SK-N-SH (cell line): ENCODE measurements at regions not wholly inside any gene's neighbourhood (a gene's known extent, or its start where the extent isn't known, plus 50 kb on each side); places are given as distances from the start of the nearest gene placed in this dataset.

Experiments used
- CTCF ChIA-PET: fragments of 300-600, 350-600 bp; formaldehyde crosslinking; extraction: SDS; loops from one replicate; lab custom pipeline; 2021; lab: Yijun Ruan, JAX
- POLR2A ChIA-PET: fragments of 350-600 bp; sonication (Branson Sonifier 250); formaldehyde crosslinking; extraction: SDS; loops from one replicate; lab custom pipeline; 2020; ENCODE audit warnings: antibody characterized with exemption, inconsistent platforms; lab: Yijun Ruan, JAX
- DNase-seq: peaks from one replicate; pipeline ENCODE4 v3.0.0; 2012
- H2AFZ ChIP-seq: fragments of 200-600 bp; sonication (generic); 2 replicates; pipeline ENCODE4 v1.8.1; 2016; ENCODE audit warnings: antibody characterized with exemption, mild to moderate bottlenecking, low read depth
- H3F3A ChIP-seq: fragments of 200-600 bp; sonication (generic); replicated peaks from 2 replicates; pipeline ENCODE3; 2016; ENCODE audit warnings: antibody characterized with exemption, mild to moderate bottlenecking; ENCODE audit not compliant: insufficient read depth
- H3K27ac ChIP-seq, 2 experiments: fragments of 200-500 bp in 1 of 2; fragments of 200-600 bp in 1 of 2; sonication (Bioruptor generic) in 1 of 2; sonication (generic), shearing (Covaris generic) in 1 of 2; 2 replicates each; pipeline versions ENCODE4 v1.5.1 to v1.6.1; 2014 to 2016; ENCODE audit warnings: low read depth in 2 of 2, inconsistent platforms in 1 of 2, low read length in 1 of 2, mild to moderate bottlenecking in 1 of 2, mixed read lengths in 1 of 2
- H3K27me3 ChIP-seq: fragments of 200-600 bp; sonication (generic), shearing (Covaris generic); 2 replicates; pipeline ENCODE4 v1.6.1; 2016; ENCODE audit warnings: mixed run types; ENCODE audit not compliant: insufficient read depth
- H3K36me3 ChIP-seq, 2 experiments: fragments of 200-500 bp in 1 of 2; fragments of 200-600 bp in 1 of 2; sonication (Bioruptor generic) in 1 of 2; sonication (generic) in 1 of 2; replicated peaks in 1 of 2; 2 replicates each; pipeline versions ENCODE3 to v1.5.1; 2014 to 2016; ENCODE audit warnings: low read length in 1 of 2, mild to moderate bottlenecking in 1 of 2; ENCODE audit not compliant: insufficient read depth in 2 of 2, control insufficient read depth in 1 of 2
- H3K4me1 ChIP-seq, 2 experiments: fragments of 200-500 bp in 1 of 2; fragments of 200-600 bp in 1 of 2; sonication (Bioruptor generic) in 1 of 2; sonication (generic), shearing (Covaris generic) in 1 of 2; 2 replicates each; pipeline versions ENCODE4 v1.5.1 to v1.6.1; 2014 to 2016; ENCODE audit warnings: low read depth in 1 of 2, low read length in 1 of 2, mixed run types in 1 of 2; ENCODE audit not compliant: insufficient read depth in 2 of 2, control insufficient read depth in 1 of 2
- H3K4me2 ChIP-seq: fragments of 200-600 bp; sonication (generic), shearing (Covaris generic); 2 replicates; pipeline ENCODE4 v1.6.1; 2017; ENCODE audit warnings: mixed run types
- H3K4me3 ChIP-seq, 2 experiments: fragments of 200-500 bp in 1 of 2; fragments of 200-600 bp in 1 of 2; sonication (Bioruptor generic) in 1 of 2; sonication (generic), shearing (Covaris generic) in 1 of 2; 2 replicates each; pipeline versions ENCODE4 v1.5.1 to v1.8.1; 2014 to 2016; ENCODE audit warnings: low read depth in 2 of 2, inconsistent platforms in 1 of 2, low read length in 1 of 2, mild to moderate bottlenecking in 1 of 2, mixed read lengths in 1 of 2, moderate library complexity in 1 of 2
- H3K79me2 ChIP-seq: fragments of 200-600 bp; sonication (generic); 2 replicates; pipeline ENCODE4 v1.8.1; 2017; ENCODE audit warnings: mild to moderate bottlenecking; ENCODE audit not compliant: insufficient read depth
- H3K9ac ChIP-seq: fragments of 200-600 bp; sonication (generic); 2 replicates; pipeline ENCODE4 v1.6.1; 2017; ENCODE audit warnings: mixed run types
- H3K9me2 ChIP-seq: fragments of 200-600 bp; sonication (generic); 2 replicates; pipeline ENCODE4 v1.6.1; 2017; ENCODE audit warnings: mixed run types
- H3K9me3 ChIP-seq: fragments of 200-600 bp; sonication (generic); 2 replicates; pipeline ENCODE4 v1.6.1; 2017; ENCODE audit warnings: mixed run types, mild to moderate bottlenecking, moderate library complexity
- H4K20me1 ChIP-seq: fragments of 200-600 bp; sonication (generic); 2 replicates; pipeline ENCODE4 v1.6.1; 2017; ENCODE audit warnings: mild to moderate bottlenecking, mixed run types; ENCODE audit not compliant: insufficient read depth
- CHD2 ChIP-seq: fragments of 150-350 bp; IDR thresholded peaks from 2 replicates; pipeline ENCODE4 v1.6.1; 2018; ENCODE audit warnings: low read length; ENCODE audit not compliant: partially characterized antibody
- ELF1 ChIP-seq: IDR thresholded peaks from 2 replicates; pipeline ENCODE4 v1.4.0; 2012
- FOSL2 ChIP-seq: IDR thresholded peaks from 2 replicates; pipeline ENCODE4 v1.4.0; 2012; ENCODE audit warnings: low read depth, mild to moderate bottlenecking, moderate library complexity, borderline replicate concordance
- GABPA ChIP-seq: IDR thresholded peaks from 2 replicates; pipeline ENCODE4 v1.4.0; 2012; ENCODE audit warnings: low read depth, mild to moderate bottlenecking
- MEF2A ChIP-seq: IDR thresholded peaks from 2 replicates; pipeline ENCODE4 v1.4.0; 2012; ENCODE audit warnings: low read depth, borderline replicate concordance
- NRF1 ChIP-seq: IDR thresholded peaks from 2 replicates; pipeline ENCODE4 v1.6.1; 2012; ENCODE audit warnings: low read depth, mild to moderate bottlenecking, low read length
- POLR2AphosphoS5 ChIP-seq: IDR thresholded peaks from 2 replicates; pipeline ENCODE4 v1.6.1; 2012; ENCODE audit warnings: low read depth, low read length
- RCOR1 ChIP-seq: fragments of 150-350 bp; IDR thresholded peaks from 2 replicates; pipeline ENCODE4 v1.6.1; 2017; ENCODE audit warnings: antibody characterized with exemption, low read length
- SIN3A ChIP-seq: IDR thresholded peaks from 2 replicates; pipeline ENCODE4 v1.6.1; 2012; ENCODE audit warnings: low read depth, mild to moderate bottlenecking, low read length, moderate library complexity, borderline replicate concordance
- TAF1 ChIP-seq: IDR thresholded peaks from 2 replicates; pipeline ENCODE4 v1.6.1; 2012; ENCODE audit warnings: low read depth, mild to moderate bottlenecking, low read length, moderate library complexity, borderline replicate concordance
- TCF12 ChIP-seq: IDR thresholded peaks from 2 replicates; pipeline ENCODE4 v1.4.0; 2012
- WGBS: methylation state at CpG from one replicate; pipeline ENCODE4 v1.1.6; 2017; ENCODE audit warnings: low lambda C conversion rate; 5-methylcytosine and 5-hydroxymethylcytosine counted together
- TF ChIP-seq, protein P1 (sequence below): fragments of 150-350 bp; IDR thresholded peaks from 2 replicates; pipeline ENCODE4 v1.6.1; 2017; ENCODE audit warnings: antibody characterized with exemption, low read length, low read depth, borderline replicate concordance
- TF ChIP-seq, protein P2 (sequence below): IDR thresholded peaks from 2 replicates; pipeline ENCODE4 v1.4.0; 2012; ENCODE audit warnings: low read depth
- TF ChIP-seq, protein P3 (sequence below): IDR thresholded peaks from 2 replicates; pipeline ENCODE4 v1.6.1; 2012; ENCODE audit warnings: mild to moderate bottlenecking, low read depth, low read length, moderate library complexity
- TF ChIP-seq, protein P4 (sequence below): IDR thresholded peaks from 2 replicates; pipeline ENCODE4 v1.4.0; 2012; ENCODE audit warnings: low read depth, borderline replicate concordance
- TF ChIP-seq, protein P5 (sequence below): fragments of 150-350 bp; IDR thresholded peaks from 2 replicates; pipeline ENCODE4 v1.6.1; 2016; ENCODE audit warnings: mild to moderate bottlenecking, low read depth, low read length

DNA sequence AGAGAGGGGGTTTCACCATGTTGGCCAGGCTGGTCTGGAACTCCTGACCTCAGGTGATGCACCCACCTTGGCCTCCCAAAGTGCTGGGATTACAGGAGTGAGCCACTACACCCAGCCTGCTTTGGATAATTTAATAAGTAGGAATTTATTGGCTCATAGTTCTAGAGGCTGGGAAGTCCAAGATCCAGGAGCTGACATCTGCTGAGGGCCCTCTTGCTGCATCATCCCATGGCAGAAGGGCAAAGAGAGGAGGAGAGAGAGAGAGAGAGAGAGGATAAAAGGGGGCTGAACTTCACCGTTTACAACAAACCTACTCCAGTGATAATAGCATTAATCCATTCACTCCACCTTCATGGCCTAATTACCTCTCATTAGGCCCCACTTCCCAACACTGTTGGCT, 62.0 kb upstream of the HES1 start:
- H3K9ac ChIP-seq = no peak overlapping the region
- TF ChIP-seq, protein P1, sequence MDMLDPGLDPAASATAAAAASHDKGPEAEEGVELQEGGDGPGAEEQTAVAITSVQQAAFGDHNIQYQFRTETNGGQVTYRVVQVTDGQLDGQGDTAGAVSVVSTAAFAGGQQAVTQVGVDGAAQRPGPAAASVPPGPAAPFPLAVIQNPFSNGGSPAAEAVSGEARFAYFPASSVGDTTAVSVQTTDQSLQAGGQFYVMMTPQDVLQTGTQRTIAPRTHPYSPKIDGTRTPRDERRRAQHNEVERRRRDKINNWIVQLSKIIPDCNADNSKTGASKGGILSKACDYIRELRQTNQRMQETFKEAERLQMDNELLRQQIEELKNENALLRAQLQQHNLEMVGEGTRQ = no peak
- no peak for TF ChIP-seq POLR2AphosphoS5
- TF ChIP-seq ELF1 = no peak
- TF ChIP-seq TAF1 = no peak
- TF ChIP-seq MEF2A = no peak
- TF ChIP-seq, protein P2, sequence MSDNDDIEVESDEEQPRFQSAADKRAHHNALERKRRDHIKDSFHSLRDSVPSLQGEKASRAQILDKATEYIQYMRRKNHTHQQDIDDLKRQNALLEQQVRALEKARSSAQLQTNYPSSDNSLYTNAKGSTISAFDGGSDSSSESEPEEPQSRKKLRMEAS = no peak
- no peak for TF ChIP-seq GABPA
- TF ChIP-seq NRF1 = no peak
- TF ChIP-seq, protein P3, sequence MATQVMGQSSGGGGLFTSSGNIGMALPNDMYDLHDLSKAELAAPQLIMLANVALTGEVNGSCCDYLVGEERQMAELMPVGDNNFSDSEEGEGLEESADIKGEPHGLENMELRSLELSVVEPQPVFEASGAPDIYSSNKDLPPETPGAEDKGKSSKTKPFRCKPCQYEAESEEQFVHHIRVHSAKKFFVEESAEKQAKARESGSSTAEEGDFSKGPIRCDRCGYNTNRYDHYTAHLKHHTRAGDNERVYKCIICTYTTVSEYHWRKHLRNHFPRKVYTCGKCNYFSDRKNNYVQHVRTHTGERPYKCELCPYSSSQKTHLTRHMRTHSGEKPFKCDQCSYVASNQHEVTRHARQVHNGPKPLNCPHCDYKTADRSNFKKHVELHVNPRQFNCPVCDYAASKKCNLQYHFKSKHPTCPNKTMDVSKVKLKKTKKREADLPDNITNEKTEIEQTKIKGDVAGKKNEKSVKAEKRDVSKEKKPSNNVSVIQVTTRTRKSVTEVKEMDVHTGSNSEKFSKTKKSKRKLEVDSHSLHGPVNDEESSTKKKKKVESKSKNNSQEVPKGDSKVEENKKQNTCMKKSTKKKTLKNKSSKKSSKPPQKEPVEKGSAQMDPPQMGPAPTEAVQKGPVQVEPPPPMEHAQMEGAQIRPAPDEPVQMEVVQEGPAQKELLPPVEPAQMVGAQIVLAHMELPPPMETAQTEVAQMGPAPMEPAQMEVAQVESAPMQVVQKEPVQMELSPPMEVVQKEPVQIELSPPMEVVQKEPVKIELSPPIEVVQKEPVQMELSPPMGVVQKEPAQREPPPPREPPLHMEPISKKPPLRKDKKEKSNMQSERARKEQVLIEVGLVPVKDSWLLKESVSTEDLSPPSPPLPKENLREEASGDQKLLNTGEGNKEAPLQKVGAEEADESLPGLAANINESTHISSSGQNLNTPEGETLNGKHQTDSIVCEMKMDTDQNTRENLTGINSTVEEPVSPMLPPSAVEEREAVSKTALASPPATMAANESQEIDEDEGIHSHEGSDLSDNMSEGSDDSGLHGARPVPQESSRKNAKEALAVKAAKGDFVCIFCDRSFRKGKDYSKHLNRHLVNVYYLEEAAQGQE = no peak
- no peak for TF ChIP-seq CHD2
- no peak for TF ChIP-seq TCF12
- TF ChIP-seq, protein P4, sequence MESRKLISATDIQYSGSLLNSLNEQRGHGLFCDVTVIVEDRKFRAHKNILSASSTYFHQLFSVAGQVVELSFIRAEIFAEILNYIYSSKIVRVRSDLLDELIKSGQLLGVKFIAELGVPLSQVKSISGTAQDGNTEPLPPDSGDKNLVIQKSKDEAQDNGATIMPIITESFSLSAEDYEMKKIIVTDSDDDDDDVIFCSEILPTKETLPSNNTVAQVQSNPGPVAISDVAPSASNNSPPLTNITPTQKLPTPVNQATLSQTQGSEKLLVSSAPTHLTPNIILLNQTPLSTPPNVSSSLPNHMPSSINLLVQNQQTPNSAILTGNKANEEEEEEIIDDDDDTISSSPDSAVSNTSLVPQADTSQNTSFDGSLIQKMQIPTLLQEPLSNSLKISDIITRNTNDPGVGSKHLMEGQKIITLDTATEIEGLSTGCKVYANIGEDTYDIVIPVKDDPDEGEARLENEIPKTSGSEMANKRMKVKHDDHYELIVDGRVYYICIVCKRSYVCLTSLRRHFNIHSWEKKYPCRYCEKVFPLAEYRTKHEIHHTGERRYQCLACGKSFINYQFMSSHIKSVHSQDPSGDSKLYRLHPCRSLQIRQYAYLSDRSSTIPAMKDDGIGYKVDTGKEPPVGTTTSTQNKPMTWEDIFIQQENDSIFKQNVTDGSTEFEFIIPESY = no peak
- no peak for TF ChIP-seq SIN3A
- TF ChIP-seq, protein P5, sequence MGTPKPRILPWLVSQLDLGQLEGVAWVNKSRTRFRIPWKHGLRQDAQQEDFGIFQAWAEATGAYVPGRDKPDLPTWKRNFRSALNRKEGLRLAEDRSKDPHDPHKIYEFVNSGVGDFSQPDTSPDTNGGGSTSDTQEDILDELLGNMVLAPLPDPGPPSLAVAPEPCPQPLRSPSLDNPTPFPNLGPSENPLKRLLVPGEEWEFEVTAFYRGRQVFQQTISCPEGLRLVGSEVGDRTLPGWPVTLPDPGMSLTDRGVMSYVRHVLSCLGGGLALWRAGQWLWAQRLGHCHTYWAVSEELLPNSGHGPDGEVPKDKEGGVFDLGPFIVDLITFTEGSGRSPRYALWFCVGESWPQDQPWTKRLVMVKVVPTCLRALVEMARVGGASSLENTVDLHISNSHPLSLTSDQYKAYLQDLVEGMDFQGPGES = no peak
- no peak for TF ChIP-seq RCOR1
- no peak for TF ChIP-seq FOSL2
- TF ChIP-seq, all 33 proteins: peak for 0
- 65% methylated on average over 1 of the region's 1 CpG for WGBS
- H3F3A ChIP-seq = no peaks in the 10 kb centered on the region
- no peak for DNase-seq
- peaks cover 33% of the 10 kb centered on the region for H3K27me3 ChIP-seq
- no peaks in the 10 kb centered on the region for H3K79me2 ChIP-seq
- ChIA-PET CTCF (interaction anchor here (1.7 kb wide), 1 partner anchor 15 kb away, joined by 4 read pairs; no protein-coding TSS in a partner anchor), POLR2A (no interaction called here)
- no peaks in the 10 kb centered on the region for H4K20me1 ChIP-seq
- no peak overlapping the region for H2AFZ ChIP-seq
- H3K27ac ChIP-seq = no peak overlapping the region
- H3K9me2 ChIP-seq = no peaks in the 10 kb centered on the region
- no peaks in the 10 kb centered on the region for H3K9me3 ChIP-seq
- H3K36me3 ChIP-seq = no peaks in the 10 kb centered on the region
- H3K4me1 ChIP-seq = peaks cover 3 to 12% of the 10 kb centered on the region in 2 experiments; a peak in 2 of 4 replicates
- no peak overlapping the region for H3K4me3 ChIP-seq
- H3K4me2 ChIP-seq = no peak overlapping the region
